ENCODE measurements at regions not wholly inside any gene's neighbourhood (a gene's known extent, or its start where the extent isn't known, plus 50 kb on each side); places are given as distances from the start of the nearest gene placed in this dataset.

- no peak for TF ChIP-seq EGR1 (IDR thresholded peaks at IDR 0.05)
- no peak for TF ChIP-seq TAF1 (IDR thresholded peaks at IDR 0.05; ENCODE audit: low read depth)
- no peak for TF ChIP-seq EP300 (IDR thresholded peaks at IDR 0.05; ENCODE audit: borderline replicate concordance)
- no peak for TF ChIP-seq TCF12 (IDR thresholded peaks at IDR 0.05; ENCODE audit: low read depth)
- no peak for TF ChIP-seq MAX (IDR thresholded peaks at IDR 0.05)
- TF ChIP-seq ZBTB7A (IDR thresholded peaks at IDR 0.05; ENCODE audit: low read depth), result no peak
- TF ChIP-seq FOXM1 (IDR thresholded peaks at IDR 0.05; ENCODE audit: borderline replicate concordance, low read depth), result no peak
- TF ChIP-seq REST (IDR thresholded peaks at IDR 0.05; ENCODE audit: low read depth), result no peak
These were observed 184.2 kb upstream of the PPP1R3A start for GRCh38 chr7:114102996-114103395.

Data from Ishikawa (cell line).